HEK293T (cell line): ENCODE measurements at regions not wholly inside any gene's neighbourhood (a gene's known extent, or its start where the extent isn't known, plus 50 kb on each side); places are given as distances from the start of the nearest gene placed in this dataset.

Experiments
- ARNT ChIP-seq: fragments of 450-650 bp; IDR thresholded peaks from 2 replicates; pipeline ENCODE4 v1.6.1; 2017; ENCODE audit warnings: mild to moderate bottlenecking
- FOXA1 ChIP-seq: fragments of 450-650 bp; IDR thresholded peaks from 2 replicates; pipeline ENCODE4 v1.6.1; 2016; ENCODE audit warnings: mild to moderate bottlenecking
- FOXK2 ChIP-seq: fragments of 450-650 bp; IDR thresholded peaks from 2 replicates; pipeline ENCODE4 v1.6.1; 2016; ENCODE audit warnings: mild to moderate bottlenecking
- FOXM1 ChIP-seq: fragments of 450-650 bp; IDR thresholded peaks from 2 replicates; pipeline ENCODE4 v1.6.1; 2017; ENCODE audit warnings: mild to moderate bottlenecking, borderline replicate concordance
- HDGF ChIP-seq: fragments of 450-650 bp; IDR thresholded peaks from 2 replicates; pipeline ENCODE4 v1.6.1; 2017; ENCODE audit warnings: antibody characterized with exemption, borderline replicate concordance
- SP1 ChIP-seq: fragments of 450-650 bp; IDR thresholded peaks from 2 replicates; pipeline ENCODE4 v1.6.1; 2017
- TARDBP ChIP-seq: fragments of 450-650 bp; IDR thresholded peaks from 2 replicates; pipeline ENCODE4 v1.6.1; 2016
- ZNF384 ChIP-seq: fragments of 450-650 bp; IDR thresholded peaks from 2 replicates; pipeline ENCODE4 v1.6.1; 2016

DNA sequence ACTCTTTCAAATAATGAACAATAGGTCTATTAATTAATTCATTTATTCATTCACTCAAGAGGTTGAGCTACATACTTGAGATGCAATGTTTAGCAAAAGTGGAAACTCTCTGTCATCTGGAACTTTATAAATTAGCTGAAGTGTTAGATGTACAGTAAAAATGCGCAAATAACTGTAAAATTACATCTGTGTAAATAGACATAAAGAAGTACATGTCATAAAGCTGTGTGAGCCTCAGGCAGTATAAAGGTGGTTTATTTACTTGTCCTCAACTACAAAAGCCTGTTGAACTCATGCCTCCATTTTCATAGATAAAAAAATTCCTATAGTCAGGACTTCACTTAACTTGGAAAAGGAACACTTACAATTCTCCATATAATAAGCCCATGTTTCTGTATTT is 343.1 kb downstream of the CDH11 start:
- TF ChIP-seq FOXK2 (no peak), HDGF (no peak), ZNF384 (no peak), ARNT (no peak), TARDBP (no peak), FOXM1 (no peak), FOXA1 (no peak), SP1 (no peak)
